ENCODE measurements at regions not wholly inside any gene's neighbourhood (a gene's known extent, or its start where the extent isn't known, plus 50 kb on each side); places are given as distances from the start of the nearest gene placed in this dataset.

DNA sequence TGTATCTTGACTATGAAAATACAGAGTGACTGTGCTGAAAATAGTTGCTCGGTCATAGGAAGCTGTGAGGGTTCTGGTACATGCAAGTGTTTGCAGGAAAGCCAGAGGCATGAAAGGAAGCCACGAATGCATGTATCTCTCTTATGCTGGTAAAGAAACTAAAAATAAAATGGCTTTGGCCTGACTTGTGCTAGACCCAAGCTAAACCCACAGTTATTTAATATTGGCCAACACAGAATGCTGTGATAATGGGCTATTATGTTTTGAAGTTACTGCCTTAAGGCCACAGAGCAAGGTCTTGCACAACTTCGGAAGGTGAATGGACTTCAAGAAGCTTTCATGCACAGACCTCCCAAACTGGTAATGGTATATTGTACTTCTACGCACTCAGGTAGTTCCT is 518.2 kb upstream of the HTR2A start:
- Histone ChIP-seq H3K4me3 (ENCODE audit: control extremely low read depth in 1 of 5, extremely low read depth in 1 of 5, insufficient read depth in 1 of 5, low read depth in 2 of 5, low read length in 4 of 5) (no peak overlapping the region), H3K4me2 (replicated peaks; ENCODE audit: low read depth, low read length, poor library complexity, severe bottlenecking) (no peak overlapping the region), H4K20me1 (ENCODE audit: control insufficient read depth, insufficient read depth, low read length, poor library complexity, severe bottlenecking) (no peaks in the 10 kb centered on the region), H3K9me3 (ENCODE audit: control extremely low read depth in 1 of 3, control insufficient read depth in 2 of 3, insufficient read depth in 1 of 3, low read length in 2 of 3) (no peaks in the 10 kb centered on the region), H3K9ac (ENCODE audit: low read length) (no peak overlapping the region), H3K27ac (ENCODE audit: low read length in 2 of 2) (no peak overlapping the region), H3K36me3 (replicated peaks in 1 of 2; ENCODE audit: control extremely low read depth in 1 of 2, control insufficient read depth in 1 of 2, extremely low read depth in 1 of 2, insufficient read depth in 2 of 2, low read length in 1 of 2) (no peaks in the 10 kb centered on the region), H3K79me2 (ENCODE audit: control insufficient read depth, insufficient read depth, low read length) (no peaks in the 10 kb centered on the region), H3K4me1 (ENCODE audit: control insufficient read depth in 2 of 2, insufficient read depth in 2 of 2, low read length in 2 of 2) (no peaks in the 10 kb centered on the region), H3K27me3 (replicated peaks in 1 of 4; ENCODE audit: control extremely low read depth in 1 of 4, control insufficient read depth in 3 of 4, insufficient read depth in 4 of 4, low read length in 3 of 4) (no peaks in the 10 kb centered on the region), H2AFZ (ENCODE audit: insufficient read depth, low read depth, low read length, poor library complexity, severe bottlenecking) (no peak overlapping the region)
- WGBS (ENCODE audit: insufficient coverage) = 45% methylated on average over 2 of the region's 4 CpGs
- intact Hi-C loops (cut with micrococcal nuclease) = no loop called here
- no peak for TF ChIP-seq EZH2 (IDR thresholded peaks at IDR 0.05; ENCODE audit: borderline replicate concordance, insufficient read depth, low read depth, low read length, poor library complexity, severe bottlenecking)
- TF ChIP-seq, protein P1, sequence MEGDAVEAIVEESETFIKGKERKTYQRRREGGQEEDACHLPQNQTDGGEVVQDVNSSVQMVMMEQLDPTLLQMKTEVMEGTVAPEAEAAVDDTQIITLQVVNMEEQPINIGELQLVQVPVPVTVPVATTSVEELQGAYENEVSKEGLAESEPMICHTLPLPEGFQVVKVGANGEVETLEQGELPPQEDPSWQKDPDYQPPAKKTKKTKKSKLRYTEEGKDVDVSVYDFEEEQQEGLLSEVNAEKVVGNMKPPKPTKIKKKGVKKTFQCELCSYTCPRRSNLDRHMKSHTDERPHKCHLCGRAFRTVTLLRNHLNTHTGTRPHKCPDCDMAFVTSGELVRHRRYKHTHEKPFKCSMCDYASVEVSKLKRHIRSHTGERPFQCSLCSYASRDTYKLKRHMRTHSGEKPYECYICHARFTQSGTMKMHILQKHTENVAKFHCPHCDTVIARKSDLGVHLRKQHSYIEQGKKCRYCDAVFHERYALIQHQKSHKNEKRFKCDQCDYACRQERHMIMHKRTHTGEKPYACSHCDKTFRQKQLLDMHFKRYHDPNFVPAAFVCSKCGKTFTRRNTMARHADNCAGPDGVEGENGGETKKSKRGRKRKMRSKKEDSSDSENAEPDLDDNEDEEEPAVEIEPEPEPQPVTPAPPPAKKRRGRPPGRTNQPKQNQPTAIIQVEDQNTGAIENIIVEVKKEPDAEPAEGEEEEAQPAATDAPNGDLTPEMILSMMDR (IDR thresholded peaks at IDR 0.05) = no peak
- H3K27me3 Mint-ChIP-seq = no peaks in the 10 kb centered on the region
- no peaks in the 10 kb centered on the region for H3K4me1 Mint-ChIP-seq
- H3K4me3 Mint-ChIP-seq = no peak overlapping the region
- ATAC-seq (ENCODE audit: low read depth) (no peak), DNase-seq (no peak)
- ChIA-PET POLR2A (no interaction called here), CTCF (no interaction called here)
- no peak overlapping the region for H3K27ac Mint-ChIP-seq
- no peaks in the 10 kb centered on the region for H3K9me3 Mint-ChIP-seq (ENCODE audit: insufficient read depth)

- H3K4me3 ChIP-seq (ENCODE audit: control extremely low read depth in 1 of 5, extremely low read depth in 1 of 5, insufficient read depth in 1 of 5, low read depth in 2 of 5, low read length in 4 of 5) = no peak overlapping the region
- H3K27me3 Mint-ChIP-seq = no peaks in the 10 kb centered on the region
- H3K9me3 Mint-ChIP-seq (ENCODE audit: insufficient read depth) = no peaks in the 10 kb centered on the region
- ChIA-PET CTCF (interaction anchor here (0.6 kb wide), 1 partner anchor 290 kb away, joined by 3 read pairs; no protein-coding TSS in a partner anchor), POLR2A (no interaction called here)
- no peak overlapping the region for H3K9ac ChIP-seq (ENCODE audit: low read length)
- no peaks in the 10 kb centered on the region for H3K9me3 ChIP-seq (ENCODE audit: control extremely low read depth in 1 of 3, control insufficient read depth in 2 of 3, insufficient read depth in 1 of 3, low read length in 2 of 3)
- H3K27ac Mint-ChIP-seq = no peak overlapping the region
- no CpG with 5 or more reads among the region's 1 CpG for WGBS (ENCODE audit: insufficient coverage)
- intact Hi-C loops (cut with micrococcal nuclease) = no loop called here
- H3K4me1 Mint-ChIP-seq = no peaks in the 10 kb centered on the region
- ATAC-seq (ENCODE audit: low read depth) (no peak), DNase-seq (no peak)
- no peaks in the 10 kb centered on the region for H3K36me3 ChIP-seq (replicated peaks in 1 of 2; ENCODE audit: control extremely low read depth in 1 of 2, control insufficient read depth in 1 of 2, extremely low read depth in 1 of 2, insufficient read depth in 2 of 2, low read length in 1 of 2)
- H3K79me2 ChIP-seq (ENCODE audit: control insufficient read depth, insufficient read depth, low read length) = no peaks in the 10 kb centered on the region
- no peak for TF ChIP-seq EZH2 (IDR thresholded peaks at IDR 0.05; ENCODE audit: borderline replicate concordance, insufficient read depth, low read depth, low read length, poor library complexity, severe bottlenecking)
- TF ChIP-seq, protein P1 (IDR thresholded peaks at IDR 0.05) = no peak
- no peaks in the 10 kb centered on the region for H3K4me1 ChIP-seq (ENCODE audit: control insufficient read depth in 2 of 2, insufficient read depth in 2 of 2, low read length in 2 of 2)
- H4K20me1 ChIP-seq (ENCODE audit: control insufficient read depth, insufficient read depth, low read length, poor library complexity, severe bottlenecking) = no peaks in the 10 kb centered on the region
- H2AFZ ChIP-seq (ENCODE audit: insufficient read depth, low read depth, low read length, poor library complexity, severe bottlenecking) = no peak overlapping the region
- H3K27me3 ChIP-seq (replicated peaks in 1 of 4; ENCODE audit: control extremely low read depth in 1 of 4, control insufficient read depth in 3 of 4, insufficient read depth in 4 of 4, low read length in 3 of 4) = no peaks in the 10 kb centered on the region
- H3K27ac ChIP-seq (ENCODE audit: low read length in 2 of 2) = no peak overlapping the region
- H3K4me2 ChIP-seq (replicated peaks; ENCODE audit: low read depth, low read length, poor library complexity, severe bottlenecking) = no peak overlapping the region
- no peak overlapping the region for H3K4me3 Mint-ChIP-seq
These were observed 516.7 kb upstream of the HTR2A start for GRCh38 chr13:47413526-47413925.

Measured in B cell (primary cell).